ENCODE measurements at regions not wholly inside any gene's neighbourhood (a gene's known extent, or its start where the extent isn't known, plus 50 kb on each side); places are given as distances from the start of the nearest gene placed in this dataset.

GRCh38 chr2:13916066-13916465 is 716.5 kb upstream of the LRATD1 start:
- Histone ChIP-seq H3K9ac (ENCODE audit: insufficient read length, low read depth) (no peak overlapping the region), H3K9me3 (ENCODE audit: insufficient read depth, low read length) (no peaks in the 10 kb centered on the region), H3K27me3 (ENCODE audit: insufficient read depth, insufficient read length) (no peaks in the 10 kb centered on the region), H3K36me3 (ENCODE audit: insufficient read depth, insufficient read length, low read length) (no peaks in the 10 kb centered on the region), H3K4me3 (ENCODE audit: insufficient read length, low read depth) (no peak overlapping the region), H3K4me1 (ENCODE audit: insufficient read depth, insufficient read length) (no peaks in the 10 kb centered on the region)
- TF ChIP-seq YY1 (IDR thresholded peaks at IDR 0.05; ENCODE audit: insufficient read depth, insufficient read length) = no peak
- no peak for TF ChIP-seq SUZ12 (IDR thresholded peaks at IDR 0.05; ENCODE audit: extremely low read depth, insufficient read depth, insufficient read length)
- TF ChIP-seq ZNF274 (IDR thresholded peaks at IDR 0.05; ENCODE audit: low read depth, low read length) = no peak
- no peak for DNase-seq (ENCODE audit: low read depth, low spot score)

- no peaks in the 10 kb centered on the region for H3K4me1 ChIP-seq (ENCODE audit: insufficient read depth, insufficient read length)
- H3K36me3 ChIP-seq (ENCODE audit: insufficient read depth, insufficient read length, low read length) = no peaks in the 10 kb centered on the region
- H3K27me3 ChIP-seq (ENCODE audit: insufficient read depth, insufficient read length) = no peaks in the 10 kb centered on the region
- no peak for TF ChIP-seq YY1 (IDR thresholded peaks at IDR 0.05; ENCODE audit: insufficient read depth, insufficient read length)
- no peak overlapping the region for H3K4me3 ChIP-seq (ENCODE audit: insufficient read length, low read depth)
- H3K9me3 ChIP-seq (ENCODE audit: insufficient read depth, low read length) = no peaks in the 10 kb centered on the region
- DNase-seq (ENCODE audit: low read depth, low spot score) = no peak
- H3K9ac ChIP-seq (ENCODE audit: insufficient read length, low read depth) = no peak overlapping the region
These were observed 714.6 kb upstream of the LRATD1 start for GRCh38 chr2:13917958-13918357.

GRCh38 chr2:13919981-13920382 is 712.5 kb upstream of the LRATD1 start:
- Histone ChIP-seq H3K36me3 (ENCODE audit: insufficient read depth, insufficient read length, low read length) (no peaks in the 10 kb centered on the region), H3K27me3 (ENCODE audit: insufficient read depth, insufficient read length) (no peaks in the 10 kb centered on the region), H3K9ac (ENCODE audit: insufficient read length, low read depth) (no peak overlapping the region), H3K4me3 (ENCODE audit: insufficient read length, low read depth) (no peak overlapping the region), H3K9me3 (ENCODE audit: insufficient read depth, low read length) (no peaks in the 10 kb centered on the region), H3K4me1 (ENCODE audit: insufficient read depth, insufficient read length) (no peaks in the 10 kb centered on the region)
- TF ChIP-seq YY1 (IDR thresholded peaks at IDR 0.05; ENCODE audit: insufficient read depth, insufficient read length) (no peak), SUZ12 (IDR thresholded peaks at IDR 0.05; ENCODE audit: extremely low read depth, insufficient read depth, insufficient read length) (no peak), ZNF274 (IDR thresholded peaks at IDR 0.05; ENCODE audit: low read depth, low read length) (no peak)
- no peak for DNase-seq (ENCODE audit: low read depth, low spot score)

- Histone ChIP-seq H3K4me1 (ENCODE audit: insufficient read depth, insufficient read length) (no peaks in the 10 kb centered on the region), H3K4me3 (ENCODE audit: insufficient read length, low read depth) (no peak overlapping the region), H3K36me3 (ENCODE audit: insufficient read depth, insufficient read length, low read length) (no peaks in the 10 kb centered on the region), H3K27me3 (ENCODE audit: insufficient read depth, insufficient read length) (no peaks in the 10 kb centered on the region), H3K9ac (ENCODE audit: insufficient read length, low read depth) (no peak overlapping the region), H3K9me3 (ENCODE audit: insufficient read depth, low read length) (no peaks in the 10 kb centered on the region)
- DNase-seq (ENCODE audit: low read depth, low spot score) = no peak
- TF ChIP-seq SUZ12 (IDR thresholded peaks at IDR 0.05; ENCODE audit: extremely low read depth, insufficient read depth, insufficient read length) (no peak), YY1 (IDR thresholded peaks at IDR 0.05; ENCODE audit: insufficient read depth, insufficient read length) (no peak), ZNF274 (IDR thresholded peaks at IDR 0.05; ENCODE audit: low read depth, low read length) (no peak)
These were observed 711.3 kb upstream of the LRATD1 start for GRCh38 chr2:13921245-13921644.

- no peak for DNase-seq (ENCODE audit: low read depth, low spot score)
- Histone ChIP-seq H3K9me3 (ENCODE audit: insufficient read depth, low read length) (no peaks in the 10 kb centered on the region), H3K36me3 (ENCODE audit: insufficient read depth, insufficient read length, low read length) (no peaks in the 10 kb centered on the region), H3K4me1 (ENCODE audit: insufficient read depth, insufficient read length) (no peaks in the 10 kb centered on the region), H3K4me3 (ENCODE audit: insufficient read length, low read depth) (no peak overlapping the region), H3K9ac (ENCODE audit: insufficient read length, low read depth) (no peak overlapping the region), H3K27me3 (ENCODE audit: insufficient read depth, insufficient read length) (no peaks in the 10 kb centered on the region)
- no peak for TF ChIP-seq SUZ12 (IDR thresholded peaks at IDR 0.05; ENCODE audit: extremely low read depth, insufficient read depth, insufficient read length)
- TF ChIP-seq ZNF274 (IDR thresholded peaks at IDR 0.05; ENCODE audit: low read depth, low read length) = no peak
- TF ChIP-seq YY1 (IDR thresholded peaks at IDR 0.05; ENCODE audit: insufficient read depth, insufficient read length) = no peak
These were observed 708.7 kb upstream of the LRATD1 start for GRCh38 chr2:13923823-13924222.

GRCh38 chr2:13942111-13942510 is 690.4 kb upstream of the LRATD1 start:
- Histone ChIP-seq H3K4me1 (ENCODE audit: insufficient read depth, insufficient read length) (no peaks in the 10 kb centered on the region), H3K4me3 (ENCODE audit: insufficient read length, low read depth) (no peak overlapping the region)
- no peak for TF ChIP-seq ZNF274 (IDR thresholded peaks at IDR 0.05; ENCODE audit: low read depth, low read length)
- no peak for TF ChIP-seq YY1 (IDR thresholded peaks at IDR 0.05; ENCODE audit: insufficient read depth, insufficient read length)
- no peak for TF ChIP-seq SUZ12 (IDR thresholded peaks at IDR 0.05; ENCODE audit: extremely low read depth, insufficient read depth, insufficient read length)

GRCh38 chr2:13950761-13951160 is 681.8 kb upstream of the LRATD1 start:
- TF ChIP-seq ZNF274 (IDR thresholded peaks at IDR 0.05; ENCODE audit: low read depth, low read length) = no peak
- no peak for TF ChIP-seq SUZ12 (IDR thresholded peaks at IDR 0.05; ENCODE audit: extremely low read depth, insufficient read depth, insufficient read length)
- no peak for TF ChIP-seq YY1 (IDR thresholded peaks at IDR 0.05; ENCODE audit: insufficient read depth, insufficient read length)
- no peak for DNase-seq (ENCODE audit: low read depth, low spot score)
- Histone ChIP-seq H3K4me1 (ENCODE audit: insufficient read depth, insufficient read length) (no peaks in the 10 kb centered on the region), H3K9me3 (ENCODE audit: insufficient read depth, low read length) (no peaks in the 10 kb centered on the region), H3K36me3 (ENCODE audit: insufficient read depth, insufficient read length, low read length) (no peaks in the 10 kb centered on the region), H3K27me3 (ENCODE audit: insufficient read depth, insufficient read length) (no peaks in the 10 kb centered on the region), H3K4me3 (ENCODE audit: insufficient read length, low read depth) (no peak overlapping the region), H3K9ac (ENCODE audit: insufficient read length, low read depth) (no peak overlapping the region)

More at GRCh38 chr2:13942111-13942510, 690.4 kb upstream of the LRATD1 start:
- Histone ChIP-seq H3K9ac (ENCODE audit: insufficient read length, low read depth) (no peak overlapping the region), H3K36me3 (ENCODE audit: insufficient read depth, insufficient read length, low read length) (no peaks in the 10 kb centered on the region), H3K9me3 (ENCODE audit: insufficient read depth, low read length) (no peaks in the 10 kb centered on the region), H3K27me3 (ENCODE audit: insufficient read depth, insufficient read length) (no peaks in the 10 kb centered on the region)
- DNase-seq (ENCODE audit: low read depth, low spot score) = no peak

- no peak for TF ChIP-seq YY1 (IDR thresholded peaks at IDR 0.05; ENCODE audit: insufficient read depth, insufficient read length)
- TF ChIP-seq ZNF274 (IDR thresholded peaks at IDR 0.05; ENCODE audit: low read depth, low read length) = no peak
- no peak for TF ChIP-seq SUZ12 (IDR thresholded peaks at IDR 0.05; ENCODE audit: extremely low read depth, insufficient read depth, insufficient read length)
- Histone ChIP-seq H3K4me1 (ENCODE audit: insufficient read depth, insufficient read length) (no peaks in the 10 kb centered on the region), H3K4me3 (ENCODE audit: insufficient read length, low read depth) (no peak overlapping the region), H3K9ac (ENCODE audit: insufficient read length, low read depth) (no peak overlapping the region), H3K9me3 (ENCODE audit: insufficient read depth, low read length) (no peaks in the 10 kb centered on the region), H3K27me3 (ENCODE audit: insufficient read depth, insufficient read length) (no peaks in the 10 kb centered on the region), H3K36me3 (ENCODE audit: insufficient read depth, insufficient read length, low read length) (no peaks in the 10 kb centered on the region)
- DNase-seq (ENCODE audit: low read depth, low spot score) = no peak
These were observed 663.7 kb upstream of the LRATD1 start for GRCh38 chr2:13968811-13969210.

Measured in NT2/D1 (cell line).